Testis (tissue), 2 donors: ENCODE measurements at regions not wholly inside any gene's neighbourhood (a gene's known extent, or its start where the extent isn't known, plus 50 kb on each side); places are given as distances from the start of the nearest gene placed in this dataset.

Experiments used
- POLR2A ChIP-seq: fragments of 450-650 bp; IDR thresholded peaks from one replicate; pipeline ENCODE4 v1.6.1; 2017; ENCODE audit warnings: antibody characterized with exemption, mild to moderate bottlenecking, moderate library complexity
- TF ChIP-seq, protein P1 (sequence below), 3 experiments: fragments of 450-650 bp in 2 of 3; fragments of 200-600 bp in 1 of 3; sonication (generic) in 1 of 3; IDR thresholded peaks; one replicate each; pipeline ENCODE4 v1.5.1; 2016 to 2019; ENCODE audit warnings: antibody characterized with exemption in 3 of 3, mild to moderate bottlenecking in 2 of 3, moderate library complexity in 1 of 3

DNA sequence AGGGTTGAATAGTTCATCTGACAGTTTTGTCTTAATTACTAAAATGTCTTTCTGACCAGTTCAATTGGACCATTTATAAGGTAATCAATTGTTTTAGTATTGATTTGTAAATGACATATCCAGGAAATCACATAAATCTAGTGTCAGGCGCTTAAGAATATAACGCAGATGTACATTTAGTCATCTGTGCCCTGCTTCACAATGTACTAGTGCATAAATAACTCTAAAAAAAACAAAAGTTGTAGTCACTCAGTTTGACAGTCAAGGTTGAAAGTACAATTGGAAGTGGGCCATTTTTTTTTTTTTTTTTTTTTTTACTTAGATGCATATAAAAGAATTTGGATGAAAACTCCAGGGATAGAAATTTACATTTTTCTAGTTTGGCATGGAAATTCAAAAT, 490.4 kb downstream of the PTPRC start:
- TF ChIP-seq, protein P1, sequence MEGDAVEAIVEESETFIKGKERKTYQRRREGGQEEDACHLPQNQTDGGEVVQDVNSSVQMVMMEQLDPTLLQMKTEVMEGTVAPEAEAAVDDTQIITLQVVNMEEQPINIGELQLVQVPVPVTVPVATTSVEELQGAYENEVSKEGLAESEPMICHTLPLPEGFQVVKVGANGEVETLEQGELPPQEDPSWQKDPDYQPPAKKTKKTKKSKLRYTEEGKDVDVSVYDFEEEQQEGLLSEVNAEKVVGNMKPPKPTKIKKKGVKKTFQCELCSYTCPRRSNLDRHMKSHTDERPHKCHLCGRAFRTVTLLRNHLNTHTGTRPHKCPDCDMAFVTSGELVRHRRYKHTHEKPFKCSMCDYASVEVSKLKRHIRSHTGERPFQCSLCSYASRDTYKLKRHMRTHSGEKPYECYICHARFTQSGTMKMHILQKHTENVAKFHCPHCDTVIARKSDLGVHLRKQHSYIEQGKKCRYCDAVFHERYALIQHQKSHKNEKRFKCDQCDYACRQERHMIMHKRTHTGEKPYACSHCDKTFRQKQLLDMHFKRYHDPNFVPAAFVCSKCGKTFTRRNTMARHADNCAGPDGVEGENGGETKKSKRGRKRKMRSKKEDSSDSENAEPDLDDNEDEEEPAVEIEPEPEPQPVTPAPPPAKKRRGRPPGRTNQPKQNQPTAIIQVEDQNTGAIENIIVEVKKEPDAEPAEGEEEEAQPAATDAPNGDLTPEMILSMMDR (IDR thresholded peaks at IDR 0.05) = no peak
- no peak for TF ChIP-seq POLR2A
